Midbrain (tissue), 1 donor: ENCODE measurements at regions not wholly inside any gene's neighbourhood (a gene's known extent, or its start where the extent isn't known, plus 50 kb on each side); places are given as distances from the start of the nearest gene placed in this dataset.

ENCODE experiments used
- DNase-seq: peaks from one replicate; lab custom pipeline; 2025; lab: John Stamatoyannopoulos, UW

- no peak for DNase-seq
Measured at GRCh38 chr2:19809206-19809605, 92.6 kb downstream of the TTC32 start.

DNA sequence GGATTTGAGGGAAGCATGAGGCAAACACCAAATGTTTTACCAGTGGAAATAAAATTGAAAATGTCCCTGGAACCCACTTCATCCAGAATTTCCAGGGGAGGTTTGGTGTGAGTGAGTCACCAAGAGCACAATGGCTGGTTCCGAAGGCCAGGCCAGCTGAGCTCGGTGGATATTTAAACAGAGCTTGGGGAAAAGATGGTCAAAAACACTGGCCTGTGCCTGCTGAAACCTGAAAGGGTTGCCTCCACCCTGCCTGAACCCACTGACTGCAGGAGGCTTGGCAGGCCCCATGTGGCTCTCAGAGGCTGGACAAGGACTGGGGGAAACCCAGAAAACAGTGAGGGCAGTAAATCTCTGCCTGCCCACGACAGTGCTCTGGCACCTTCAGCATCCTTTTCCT, 93.9 kb downstream of the TTC32 start:
- DNase-seq: no peak

DNA sequence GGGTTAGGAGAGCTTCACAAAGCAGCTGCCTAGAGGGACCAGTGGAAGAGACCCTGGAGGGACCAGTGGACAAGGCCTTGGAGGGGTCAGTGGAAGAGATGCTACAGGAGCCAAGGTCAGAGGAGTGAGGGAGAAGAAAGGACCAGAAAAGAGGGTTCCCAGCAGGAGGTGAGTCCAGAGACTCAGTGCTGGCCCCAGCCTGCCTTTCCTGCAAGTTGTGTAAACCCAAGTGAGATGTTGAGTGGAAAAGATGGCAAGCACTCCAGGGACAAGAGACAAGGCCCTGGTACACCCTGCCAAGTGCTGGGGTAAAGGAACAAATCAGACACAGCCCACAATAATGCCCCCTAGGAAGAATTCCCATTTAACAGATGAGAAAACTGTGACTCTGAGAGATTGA, 94.4 kb downstream of the TTC32 start:
- no peak for DNase-seq

DNA sequence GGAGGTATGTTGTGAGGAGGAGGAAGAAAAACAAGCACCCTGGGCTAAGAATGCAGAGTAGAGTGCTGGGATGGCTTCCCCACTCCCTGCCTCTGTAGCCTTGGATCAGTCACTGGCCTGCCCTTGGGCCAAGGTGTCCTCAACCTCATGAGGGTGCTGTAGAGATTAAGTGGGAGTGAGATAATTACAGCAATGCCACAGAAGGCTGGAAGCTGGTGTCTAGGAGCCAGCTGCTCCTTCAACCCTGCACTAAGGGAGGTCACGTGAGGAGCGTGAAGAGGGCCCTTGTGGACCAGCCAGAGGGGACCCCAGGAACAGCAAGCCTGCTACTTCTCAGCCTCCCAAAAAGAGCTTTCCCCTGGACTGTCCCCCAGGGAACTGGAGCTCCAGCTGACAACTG, 95.2 kb downstream of the TTC32 start:
- DNase-seq: no peak

GRCh38 chr2:19806131-19806530, 95.7 kb downstream of the TTC32 start:
- DNase-seq: no peak

GRCh38 chr2:19805266-19805665, 96.5 kb downstream of the TTC32 start:
- DNase-seq: no peak

DNA sequence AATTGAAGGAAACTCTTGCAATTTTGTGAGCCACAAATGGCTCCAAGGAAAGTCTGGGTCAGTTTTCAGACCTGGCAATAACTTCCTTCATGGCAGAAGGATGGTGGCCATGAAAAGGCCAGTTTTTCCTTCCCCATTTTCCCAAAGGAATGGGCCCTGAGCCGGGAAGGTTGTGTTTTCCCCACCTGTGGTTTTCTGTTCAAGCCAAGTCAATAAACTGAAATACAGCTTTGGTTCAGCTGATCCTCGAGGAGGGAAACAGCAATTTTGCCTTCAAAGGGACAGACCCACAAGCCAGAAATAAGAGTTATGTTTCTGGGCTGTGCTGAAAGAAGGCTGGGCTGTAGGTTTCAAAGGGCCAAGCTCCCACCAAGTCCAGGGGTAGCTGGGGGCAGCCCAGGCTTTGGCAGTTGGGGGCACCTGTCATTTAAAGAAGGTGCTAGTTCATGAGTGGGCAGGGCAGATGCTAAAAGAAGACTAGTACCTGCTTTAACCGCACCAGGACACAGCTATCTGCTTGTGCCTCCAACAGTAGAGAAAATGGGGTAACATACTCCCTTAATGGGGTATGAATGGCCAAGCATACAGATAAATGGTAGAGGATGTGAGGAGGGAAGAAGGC, 97.0 kb downstream of the TTC32 start:
- no peak for DNase-seq

DNA sequence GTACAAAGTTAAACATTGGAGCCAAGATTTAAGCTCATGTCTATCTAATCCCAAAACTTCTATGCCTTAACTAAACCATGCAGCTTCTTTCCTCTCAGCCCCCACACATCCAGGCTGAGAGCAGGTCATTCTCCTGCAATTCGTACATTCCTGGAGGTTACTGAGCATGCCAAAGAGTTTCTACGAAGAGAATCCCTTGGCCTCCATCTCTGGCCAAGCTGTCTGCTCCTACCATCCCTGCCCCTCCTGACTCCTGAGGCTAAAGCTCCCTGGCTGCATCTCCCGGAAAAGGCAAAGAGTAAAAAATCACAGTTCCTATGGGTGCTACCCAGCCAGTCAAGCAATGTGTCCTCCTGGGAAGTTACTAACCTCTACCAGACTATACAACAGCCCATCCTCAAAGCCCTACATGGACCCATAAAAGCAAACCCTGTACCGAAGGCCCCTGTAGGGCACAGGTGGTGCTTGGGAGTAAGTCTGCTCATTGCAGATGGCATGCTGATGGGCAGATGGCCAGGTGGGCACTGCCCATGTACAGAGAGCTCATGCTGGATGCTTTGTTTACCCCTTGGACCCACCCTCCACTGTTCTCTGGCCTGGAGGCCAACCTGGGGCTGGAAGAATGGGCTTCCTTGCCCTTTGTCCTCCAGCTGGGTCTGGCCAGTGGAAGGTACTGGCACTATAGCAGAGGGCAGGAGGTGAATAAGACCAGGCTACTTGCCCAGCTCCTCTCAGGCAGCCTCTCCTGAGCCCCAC, 99.5 kb downstream of the TTC32 start:
- no peak for DNase-seq

DNA sequence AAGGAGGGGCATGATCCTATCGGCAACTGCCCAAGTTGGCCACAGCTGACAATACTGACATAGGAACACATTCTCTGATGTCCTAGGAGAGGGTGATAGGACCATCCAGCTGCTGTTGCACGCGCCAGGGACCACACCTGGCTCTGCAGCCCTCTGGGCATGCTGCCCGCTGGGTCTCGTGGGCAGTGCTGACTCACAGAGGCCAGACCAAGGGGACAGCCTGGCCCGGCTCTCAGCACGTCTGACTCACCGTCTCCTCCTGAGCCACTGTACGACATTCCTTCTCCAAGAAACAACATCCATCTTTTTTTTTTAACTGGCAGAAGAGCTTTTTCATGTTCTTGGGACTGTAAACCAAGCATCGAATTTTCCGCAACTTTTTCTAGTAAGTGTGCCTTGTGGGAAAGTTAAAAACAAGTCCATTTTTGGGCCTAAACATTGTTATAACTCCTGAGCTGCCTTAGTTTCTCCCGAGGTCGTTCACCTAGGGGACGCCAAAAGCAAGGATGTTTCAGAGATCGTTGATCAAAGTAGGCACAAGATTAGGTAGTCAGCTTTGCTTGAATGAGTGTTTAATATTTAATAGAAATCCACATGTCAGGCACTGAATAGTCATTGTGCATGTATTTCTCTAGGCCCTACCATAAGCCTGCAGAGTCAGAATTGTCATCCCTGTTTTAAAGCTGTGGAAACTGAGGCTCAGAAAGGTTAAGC, 100.3 kb downstream of the TTC32 start:
- DNase-seq: no peak

- DNase-seq: no peak
Measured at GRCh38 chr2:19800796-19801195, 101.0 kb downstream of the TTC32 start.

DNA sequence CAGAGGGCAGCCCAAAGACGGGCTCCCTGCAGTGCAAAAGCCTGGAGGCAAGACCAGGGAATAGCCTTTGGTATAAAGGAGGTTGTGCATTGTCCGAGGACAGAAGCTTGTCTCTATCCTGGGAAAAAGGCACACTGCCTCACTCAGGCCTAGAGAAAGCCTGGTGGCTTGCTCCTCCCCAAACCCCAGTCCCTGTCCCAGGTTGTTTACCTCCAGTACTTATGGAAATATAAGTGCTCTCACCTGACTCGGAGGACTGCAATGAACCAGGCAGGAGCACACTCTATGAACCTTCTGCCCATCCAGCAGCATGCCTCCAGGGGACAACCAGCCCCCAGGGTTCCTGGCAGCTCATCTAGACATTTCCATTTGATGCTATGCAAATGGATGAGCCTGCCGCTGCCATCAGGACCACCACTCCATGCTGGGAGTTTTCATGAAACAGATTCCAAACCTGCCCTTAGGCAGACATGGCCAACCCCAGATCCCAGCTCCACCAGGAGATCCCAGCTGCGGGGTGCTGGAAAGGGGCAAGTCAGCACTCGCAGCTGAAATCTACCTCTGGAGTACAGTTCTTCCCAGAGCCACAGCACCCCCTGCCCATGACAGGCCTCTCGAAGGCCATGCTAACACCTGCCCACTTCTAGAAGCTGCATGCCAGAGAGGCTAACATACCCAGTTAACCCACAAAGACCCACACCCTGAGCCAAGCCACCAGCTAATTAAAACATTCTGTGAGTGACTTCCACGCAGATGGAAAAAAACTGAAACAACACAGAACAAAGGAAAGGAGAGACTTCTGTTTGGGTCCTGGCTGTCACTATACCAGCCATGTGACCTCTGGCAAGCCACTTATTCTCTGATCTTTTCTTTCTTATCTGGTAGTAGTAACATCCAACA, 101.7 kb downstream of the TTC32 start:
- DNase-seq: no peak

- no peak for DNase-seq
Measured at GRCh38 chr2:19797871-19798270, 103.9 kb downstream of the TTC32 start.

DNA sequence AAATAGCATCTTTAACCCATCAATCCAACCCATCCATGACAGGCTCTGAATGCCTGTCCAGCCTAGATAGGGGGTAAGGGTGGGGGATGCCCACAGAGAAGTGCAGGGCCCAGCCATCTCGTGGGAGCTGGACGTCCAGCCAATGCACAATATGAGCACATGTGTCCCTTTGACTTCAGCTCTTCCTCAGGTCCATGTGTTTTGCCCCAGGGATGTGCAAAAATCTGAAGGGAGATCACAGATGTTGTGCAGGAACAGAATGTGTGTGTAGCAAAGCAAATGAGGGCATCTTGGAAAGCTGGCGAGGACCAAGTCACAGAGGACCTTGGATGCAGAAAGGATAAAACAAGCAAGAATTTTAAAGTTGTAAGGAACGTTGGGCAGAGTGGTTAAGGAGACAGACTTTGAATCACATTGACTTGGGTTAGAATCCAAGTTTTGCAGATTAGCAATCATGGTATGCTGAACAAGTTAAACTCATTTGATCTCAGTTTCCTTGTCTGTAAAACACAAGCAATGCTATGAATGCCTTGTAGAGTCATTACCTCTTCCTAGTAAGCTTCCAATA, 104.5 kb downstream of the TTC32 start:
- no peak for DNase-seq

DNA sequence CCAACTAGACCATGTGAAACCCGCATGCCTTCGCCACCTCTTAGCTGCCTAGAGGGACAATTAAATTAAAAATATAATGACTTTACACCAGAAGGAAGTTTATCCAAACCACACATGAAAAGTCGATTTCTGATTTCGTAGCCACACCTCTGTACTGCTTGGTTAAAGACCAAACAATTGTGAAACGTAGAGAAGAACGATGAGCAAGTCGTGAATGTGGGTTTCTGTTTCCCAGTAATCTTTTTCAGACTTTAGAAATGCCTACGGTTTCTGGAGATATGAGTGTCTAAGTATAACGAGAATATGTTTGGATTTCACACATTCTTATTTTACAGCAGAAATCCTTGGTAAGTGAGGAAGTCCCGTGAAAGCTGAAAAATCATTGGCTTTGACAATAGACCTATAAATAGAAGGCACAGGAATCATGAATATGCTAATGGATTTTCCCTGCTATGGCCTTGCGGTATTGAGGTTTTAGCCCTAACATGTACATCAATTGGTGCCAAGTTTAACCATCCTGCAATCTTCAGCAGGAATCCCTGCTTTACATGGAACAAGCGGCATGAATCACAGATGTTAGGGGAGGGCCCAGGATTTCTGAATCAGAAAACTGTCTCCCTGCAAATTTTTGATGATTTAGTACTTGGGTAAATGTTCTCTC, 105.6 kb downstream of the TTC32 start:
- no peak for DNase-seq

- no peak for DNase-seq
Measured at GRCh38 chr2:19793132-19793750, 108.5 kb downstream of the TTC32 start.

- DNase-seq: no peak
Measured at GRCh38 chr2:19790291-19790690, 111.5 kb downstream of the TTC32 start.

GRCh38 chr2:19787134-19787533, 114.6 kb downstream of the TTC32 start:
- no peak for DNase-seq

DNA sequence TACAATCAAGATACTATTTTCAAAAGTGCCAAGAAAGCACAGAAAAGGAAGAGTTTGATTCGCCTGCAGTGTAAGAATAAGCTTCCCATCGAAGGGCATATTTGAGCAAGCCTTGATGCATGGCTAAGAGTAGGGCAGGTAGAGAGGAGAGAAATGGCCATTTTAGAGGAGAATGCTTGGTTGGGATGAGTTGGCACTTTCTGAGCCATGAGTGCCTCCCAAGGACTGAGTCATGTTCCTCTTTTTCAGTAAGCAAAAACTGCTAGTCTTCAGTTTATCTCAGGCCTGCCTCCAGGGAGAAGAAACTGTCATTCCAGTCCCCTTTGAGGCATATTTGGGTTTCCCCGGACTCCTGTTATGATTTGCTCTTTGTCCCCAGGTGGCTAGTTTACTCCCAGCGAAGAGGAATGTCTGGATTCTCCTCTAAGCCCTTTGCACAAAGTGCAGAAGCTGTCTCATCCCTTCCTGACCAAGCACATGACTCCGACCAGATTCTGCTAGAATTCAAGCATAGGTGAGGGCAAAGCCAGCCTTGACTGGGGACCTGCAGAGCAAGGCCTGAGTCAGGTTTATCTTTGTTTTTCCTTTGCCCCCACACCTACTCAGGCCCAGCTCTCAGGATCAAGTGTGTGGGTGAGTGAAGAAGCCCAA, 115.2 kb downstream of the TTC32 start:
- no peak for DNase-seq

GRCh38 chr2:19785867-19786266, 115.9 kb downstream of the TTC32 start:
- DNase-seq: no peak

DNA sequence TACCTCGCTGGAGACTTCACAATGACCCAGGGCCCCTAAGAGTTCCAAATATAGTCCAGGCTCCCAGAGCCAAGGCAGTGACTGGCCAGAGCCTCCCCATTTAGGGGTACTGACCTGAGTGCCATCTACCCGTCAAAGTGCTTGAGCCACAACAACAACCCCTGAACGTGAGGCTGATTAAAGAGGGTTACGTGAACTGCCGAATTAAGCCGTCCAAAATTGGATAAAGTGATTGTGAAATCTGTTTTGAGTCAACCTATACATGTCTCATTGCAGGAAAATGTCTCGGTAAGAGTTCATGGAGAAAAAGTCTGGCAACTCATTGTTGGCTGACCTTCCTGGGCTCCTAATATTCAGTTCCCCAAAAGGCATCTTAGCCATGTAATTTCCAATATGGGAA, 116.3 kb downstream of the TTC32 start:
- DNase-seq: no peak
